HEK293T (cell line): ENCODE measurements at regions not wholly inside any gene's neighbourhood (a gene's known extent, or its start where the extent isn't known, plus 50 kb on each side); places are given as distances from the start of the nearest gene placed in this dataset.

Source experiments
- CTCF ChIA-PET: fragments of 350-600 bp; formaldehyde crosslinking; extraction: SDS; loops from one replicate; lab custom pipeline; 2021; ENCODE audit warnings: antibody characterized with exemption, inconsistent platforms; lab: Yijun Ruan, JAX
- POLR2A ChIA-PET: fragments of 350-600 bp; formaldehyde crosslinking; extraction: SDS; loops from one replicate; lab custom pipeline; 2020; ENCODE audit warnings: antibody characterized with exemption, inconsistent platforms; lab: Yijun Ruan, JAX
- DNase-seq: peaks from one replicate; pipeline ENCODE4 v3.0.0; 2012; ENCODE audit warnings: mixed read lengths; ENCODE audit errors: extremely low spot score
- ARNT ChIP-seq: fragments of 450-650 bp; IDR thresholded peaks from 2 replicates; pipeline ENCODE4 v1.6.1; 2017; ENCODE audit warnings: mild to moderate bottlenecking
- BHLHE40 ChIP-seq: fragments of 450-650 bp; IDR thresholded peaks from 2 replicates; pipeline ENCODE4 v1.6.1; 2016; ENCODE audit warnings: mild to moderate bottlenecking, moderate library complexity, borderline replicate concordance
- CTBP1 ChIP-seq: fragments of 450-650 bp; IDR thresholded peaks from 2 replicates; pipeline ENCODE4 v1.6.1; 2016; ENCODE audit warnings: borderline replicate concordance
- ELF4 ChIP-seq: fragments of 450-650 bp; IDR thresholded peaks from 2 replicates; pipeline ENCODE4 v1.6.1; 2017; ENCODE audit warnings: antibody characterized with exemption
- FOXA1 ChIP-seq: fragments of 450-650 bp; IDR thresholded peaks from 2 replicates; pipeline ENCODE4 v1.6.1; 2016; ENCODE audit warnings: mild to moderate bottlenecking
- FOXK2 ChIP-seq: fragments of 450-650 bp; IDR thresholded peaks from 2 replicates; pipeline ENCODE4 v1.6.1; 2016; ENCODE audit warnings: mild to moderate bottlenecking
- FOXM1 ChIP-seq: fragments of 450-650 bp; IDR thresholded peaks from 2 replicates; pipeline ENCODE4 v1.6.1; 2017; ENCODE audit warnings: mild to moderate bottlenecking, borderline replicate concordance
- HDGF ChIP-seq: fragments of 450-650 bp; IDR thresholded peaks from 2 replicates; pipeline ENCODE4 v1.6.1; 2017; ENCODE audit warnings: antibody characterized with exemption, borderline replicate concordance
- L3MBTL2 ChIP-seq: fragments of 450-650 bp; conservative IDR thresholded peaks from 2 replicates; pipeline ENCODE4 v1.6.1; 2016; ENCODE audit warnings: mild to moderate bottlenecking
- LEF1 ChIP-seq: fragments of 450-650 bp; IDR thresholded peaks from 2 replicates; pipeline ENCODE4 v1.6.1; 2017; ENCODE audit warnings: mild to moderate bottlenecking, borderline replicate concordance
- NFRKB ChIP-seq: fragments of 450-650 bp; IDR thresholded peaks from 2 replicates; pipeline ENCODE4 v1.6.1; 2016; ENCODE audit warnings: mild to moderate bottlenecking, moderate library complexity
- PKNOX1 ChIP-seq: fragments of 450-650 bp; IDR thresholded peaks from 2 replicates; pipeline ENCODE4 v1.6.1; 2016
- SP1 ChIP-seq: fragments of 450-650 bp; IDR thresholded peaks from 2 replicates; pipeline ENCODE4 v1.6.1; 2017
- SUZ12 ChIP-seq: fragments of 450-650 bp; IDR thresholded peaks from 2 replicates; pipeline ENCODE4 v1.6.1; 2016; ENCODE audit warnings: mild to moderate bottlenecking
- TARDBP ChIP-seq: fragments of 450-650 bp; IDR thresholded peaks from 2 replicates; pipeline ENCODE4 v1.6.1; 2016
- ZNF384 ChIP-seq: fragments of 450-650 bp; IDR thresholded peaks from 2 replicates; pipeline ENCODE4 v1.6.1; 2016

- ChIA-PET POLR2A (no interaction called here), CTCF (interaction anchor here (0.7 kb wide), 1 partner anchor 33 kb away, joined by 3 read pairs; no protein-coding TSS in a partner anchor)
- no peak for DNase-seq
- TF ChIP-seq ZNF384 (no peak), FOXA1 (no peak), ELF4 (no peak), CTBP1 (no peak), HDGF (no peak), SUZ12 (no peak), PKNOX1 (no peak), BHLHE40 (no peak), SP1 (no peak), FOXK2 (no peak), TARDBP (no peak)
Measured at GRCh38 chr2:234203135-234203984, 152.9 kb downstream of the SPP2 start.

DNA sequence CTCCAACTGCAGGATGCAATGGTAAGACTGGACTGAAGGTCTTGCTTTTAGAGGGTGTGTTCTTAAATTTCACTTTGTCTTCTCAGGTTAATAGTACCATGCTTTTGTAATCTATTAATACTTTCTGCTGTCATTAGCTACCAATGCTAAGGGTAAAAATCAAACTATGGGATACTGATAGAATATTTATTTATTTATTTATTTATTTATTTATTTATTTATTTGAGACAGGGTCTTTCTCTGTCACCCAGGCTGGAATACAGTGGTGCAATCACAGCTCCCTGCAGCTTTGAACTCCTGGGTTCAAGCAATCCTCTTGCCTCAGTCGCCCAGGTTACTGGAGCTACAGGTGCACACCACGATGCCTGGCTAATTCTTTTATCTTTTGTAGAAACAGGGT, 152.1 kb downstream of the SPP2 start:
- no peak for DNase-seq
- ChIA-PET POLR2A (no interaction called here), CTCF (no interaction called here)
- TF ChIP-seq FOXK2 (no peak), CTBP1 (no peak), SUZ12 (no peak), BHLHE40 (no peak), SP1 (no peak), PKNOX1 (no peak), NFRKB (no peak), ELF4 (no peak), ZNF384 (no peak), FOXA1 (no peak), L3MBTL2 (no peak), ARNT (no peak), HDGF (no peak), TARDBP (no peak)

DNA sequence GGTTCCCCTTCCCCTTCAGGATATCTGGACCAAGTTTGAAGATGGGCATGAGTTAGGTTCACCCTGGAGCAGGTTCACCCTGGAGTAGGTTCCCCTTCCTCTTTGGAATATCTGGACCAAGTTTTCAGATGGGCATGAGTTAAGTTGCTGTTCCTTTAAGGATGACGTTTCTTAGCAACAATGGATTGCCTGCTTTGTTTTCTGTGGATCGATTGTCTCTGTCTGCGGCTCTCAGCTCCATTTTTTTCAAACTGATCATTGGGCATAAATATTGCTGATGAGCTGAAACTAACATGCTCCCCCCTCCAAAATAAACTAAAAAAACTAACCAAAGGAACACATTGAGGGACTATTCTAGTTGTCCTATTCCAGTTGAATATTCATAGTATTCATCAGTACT, 149.5 kb downstream of the SPP2 start:
- POLR2A ChIA-PET, result no interaction called here
- CTCF ChIA-PET, result no interaction called here
- no peak for DNase-seq
- TF ChIP-seq FOXK2, result no peak
- no peak for TF ChIP-seq SP1
- no peak for TF ChIP-seq LEF1
- no peak for TF ChIP-seq TARDBP
- no peak for TF ChIP-seq SUZ12
- no peak for TF ChIP-seq NFRKB
- no peak for TF ChIP-seq ELF4
- no peak for TF ChIP-seq PKNOX1
- TF ChIP-seq HDGF, result no peak
- no peak for TF ChIP-seq BHLHE40
- no peak for TF ChIP-seq L3MBTL2
- no peak for TF ChIP-seq CTBP1
- TF ChIP-seq ZNF384, result no peak
- TF ChIP-seq FOXM1, result no peak
- TF ChIP-seq ARNT, result no peak
- no peak for TF ChIP-seq FOXA1

GRCh38 chr2:234198976-234199375, 148.5 kb downstream of the SPP2 start:
- no peak for TF ChIP-seq BHLHE40
- no peak for TF ChIP-seq L3MBTL2
- no peak for TF ChIP-seq SP1
- TF ChIP-seq FOXA1, result no peak
- TF ChIP-seq HDGF, result no peak
- TF ChIP-seq PKNOX1, result no peak
- no peak for TF ChIP-seq SUZ12
- no peak for TF ChIP-seq ZNF384
- no peak for TF ChIP-seq FOXK2
- TF ChIP-seq NFRKB, result no peak
- TF ChIP-seq ARNT, result no peak
- TF ChIP-seq FOXM1, result no peak
- no peak for TF ChIP-seq TARDBP
- no peak for TF ChIP-seq ELF4
- TF ChIP-seq CTBP1, result no peak
- no peak for TF ChIP-seq LEF1
- no peak for DNase-seq
- ChIA-PET POLR2A (no interaction called here), CTCF (no interaction called here)

DNA sequence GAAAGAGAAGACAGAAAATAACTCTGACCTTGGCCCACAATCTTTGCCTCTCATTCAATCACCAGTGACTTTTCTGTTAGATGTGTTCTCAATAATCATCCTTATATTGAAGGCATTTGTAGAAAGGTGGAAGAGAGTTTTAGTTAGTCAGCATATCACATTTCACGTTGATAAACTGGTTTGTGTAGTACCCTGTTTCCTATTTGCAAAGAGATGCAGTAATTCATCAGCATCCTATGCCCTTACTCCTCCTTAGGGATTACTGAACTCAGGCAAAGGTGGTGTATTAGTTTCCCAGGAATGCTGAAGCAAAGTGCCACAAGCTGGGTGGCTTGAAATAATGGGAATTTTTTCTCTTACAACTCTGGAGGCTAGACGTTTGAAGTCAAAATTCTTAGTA, 145.0 kb downstream of the SPP2 start:
- POLR2A ChIA-PET, result no interaction called here
- no peak for DNase-seq
- CTCF ChIA-PET, result no interaction called here
- TF ChIP-seq FOXA1 (no peak), TARDBP (no peak), FOXK2 (no peak), FOXM1 (no peak), ZNF384 (no peak), L3MBTL2 (no peak), BHLHE40 (no peak), HDGF (no peak)
